ENCODE measurements at regions not wholly inside any gene's neighbourhood (a gene's known extent, or its start where the extent isn't known, plus 50 kb on each side); places are given as distances from the start of the nearest gene placed in this dataset.

DNA sequence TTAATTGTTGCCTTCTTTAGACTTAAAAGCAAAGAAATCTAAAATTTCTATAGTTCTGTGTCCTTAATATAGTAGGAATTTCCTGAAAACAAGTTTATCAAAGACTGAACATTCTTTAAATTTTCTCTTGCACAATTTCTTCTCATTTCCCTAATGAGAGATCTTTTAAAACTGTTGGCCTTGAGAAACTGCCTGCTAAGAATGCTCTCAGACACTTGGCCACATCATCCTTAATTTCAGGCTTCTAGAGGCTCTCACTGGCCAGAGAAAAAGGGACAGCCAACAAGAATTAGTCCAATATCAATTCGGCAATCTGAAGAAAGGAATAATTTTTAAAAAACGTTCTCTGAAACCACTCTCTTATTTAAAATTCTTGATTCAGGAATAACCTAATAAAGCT lies 167.0 kb upstream of the CREB1 start (continued):
- TF ChIP-seq ELF1 (IDR thresholded peaks at IDR 0.05; ENCODE audit: borderline replicate concordance, low read depth) (no peak), FOSL1 (IDR thresholded peaks at IDR 0.05; ENCODE audit: low read depth) (no peak), CBX3 (IDR thresholded peaks at IDR 0.05; ENCODE audit: low read depth) (no peak), POLR2A (IDR thresholded peaks at IDR 0.05; ENCODE audit: borderline replicate concordance, extremely low read depth, insufficient read depth, insufficient read length) (no peak), EZH2 (IDR thresholded peaks at IDR 0.05) (no peak)

DNA sequence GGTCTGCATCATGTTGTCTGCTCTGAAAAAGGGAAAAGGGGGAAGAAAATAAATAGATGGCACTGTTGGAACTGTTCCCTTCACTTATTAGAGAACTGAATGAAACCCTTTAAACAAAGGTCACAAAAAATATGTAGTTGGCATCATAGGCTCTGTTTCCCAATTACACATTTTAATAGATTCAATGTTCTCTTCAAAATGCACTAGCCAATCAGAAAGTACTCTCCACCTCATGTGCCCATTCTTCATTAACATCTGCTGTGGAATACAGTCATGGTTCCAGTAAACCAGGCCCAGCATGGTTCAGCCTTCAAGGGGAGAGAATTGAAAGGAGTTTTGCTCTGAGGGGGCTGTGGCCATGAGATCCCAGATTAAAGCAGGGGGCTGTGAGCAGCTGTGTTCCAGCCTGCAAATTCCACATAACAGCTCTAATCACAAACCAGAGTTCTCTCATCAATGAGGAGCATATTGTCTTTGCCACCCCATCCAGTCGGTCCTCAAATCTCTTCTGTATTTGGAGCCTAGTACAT lies 165.9 kb upstream of the CREB1 start:
- peaks cover 0 to 4% of the 10 kb centered on the region in 2 experiments; a peak in 1 of 4 replicates for H3K4me1 ChIP-seq (ENCODE audit: control insufficient read depth in 1 of 2, insufficient read depth in 2 of 2, low read length in 2 of 2)
- no peaks in the 10 kb centered on the region for H3K9me3 ChIP-seq (ENCODE audit: control insufficient read depth in 1 of 2, insufficient read depth in 1 of 2, low read depth in 1 of 2, low read length in 2 of 2)
- ChIA-PET RAD21 (ENCODE audit: low non-redundant PET in 1 of 2, low total read pairs in 2 of 2, uncharacterized antibody in 2 of 2, unreplicated experiment in 2 of 2) (no interaction called here), POLR2A (no interaction called here), CTCF (no interaction called here)
- no peak overlapping the region for H3K4me3 ChIP-seq (replicated peaks in 1 of 2; ENCODE audit: low read depth in 1 of 2, low read length in 2 of 2)
- no peak overlapping the region for H2AFZ ChIP-seq (ENCODE audit: low read depth, low read length, poor library complexity, severe bottlenecking)
- H3K79me2 ChIP-seq (ENCODE audit: insufficient read depth, low read length): no peaks in the 10 kb centered on the region
- H4K20me1 ChIP-seq (ENCODE audit: insufficient read depth): no peaks in the 10 kb centered on the region
- no peak for DNase-seq (ENCODE audit: low read depth, low spot score)
- intact Hi-C loops (cut with micrococcal nuclease): no loop called here
- no TSS peak for BruUV-seq (replicated peaks)
- no peaks in the 10 kb centered on the region for H3K36me3 ChIP-seq (ENCODE audit: control insufficient read depth in 1 of 2, insufficient read depth in 2 of 2, low read length in 2 of 2)
- no peak overlapping the region for H3K4me2 ChIP-seq (ENCODE audit: low read length)
- TF ChIP-seq POLR2A (IDR thresholded peaks at IDR 0.05; ENCODE audit: borderline replicate concordance, extremely low read depth, insufficient read depth, insufficient read length) (no peak), YY1 (IDR thresholded peaks at IDR 0.05; ENCODE audit: extremely low read depth, insufficient replicate concordance, low read depth, low read length) (no peak)
- no peaks in the 10 kb centered on the region for H3K27me3 ChIP-seq (ENCODE audit: insufficient read depth, low read length)
- no peak for ATAC-seq
- no peak overlapping the region for H3K9ac ChIP-seq (ENCODE audit: low read length)
- H3K9me2 ChIP-seq (ENCODE audit: insufficient read depth): no peaks in the 10 kb centered on the region
- no peak overlapping the region for H3K27ac ChIP-seq (ENCODE audit: low read depth, low read length)

DNA sequence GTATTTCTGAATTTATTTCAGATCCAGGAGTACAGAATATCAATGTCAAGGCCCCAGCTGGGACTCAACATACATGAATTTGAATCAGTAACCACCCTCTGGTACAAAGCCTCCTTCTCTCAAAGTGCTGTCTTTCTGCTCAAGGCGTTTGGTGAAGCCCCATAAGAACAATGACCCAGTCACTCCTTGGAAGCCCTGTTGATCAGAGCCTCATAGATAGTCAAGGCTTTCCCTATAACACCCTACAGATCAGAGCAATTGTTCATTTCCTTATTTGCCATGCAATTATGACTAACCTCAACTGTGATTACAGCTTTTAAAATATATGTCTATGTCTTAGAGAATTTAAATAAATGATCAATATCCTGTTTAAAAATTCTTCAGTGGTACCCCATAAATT lies 159.1 kb upstream of the CREB1 start:
- no peak overlapping the region for H3K4me2 ChIP-seq (ENCODE audit: low read length)
- H3K4me3 ChIP-seq (replicated peaks in 1 of 2; ENCODE audit: low read depth in 1 of 2, low read length in 2 of 2): no peak overlapping the region
- POLR2A ChIA-PET: no interaction called here
- no peaks in the 10 kb centered on the region for H3K9me3 ChIP-seq (ENCODE audit: control insufficient read depth in 1 of 2, insufficient read depth in 1 of 2, low read depth in 1 of 2, low read length in 2 of 2)
- H3K27ac ChIP-seq (ENCODE audit: low read depth, low read length): no peak overlapping the region
- no TSS peak for BruUV-seq (replicated peaks)
- no peaks in the 10 kb centered on the region for H3K27me3 ChIP-seq (ENCODE audit: insufficient read depth, low read length)
- no peaks in the 10 kb centered on the region for H3K79me2 ChIP-seq (ENCODE audit: insufficient read depth, low read length)
- ATAC-seq (no peak), DNase-seq (ENCODE audit: low read depth, low spot score) (no peak)
- intact Hi-C loops (cut with micrococcal nuclease): no loop called here
- H3K4me1 ChIP-seq (ENCODE audit: control insufficient read depth in 1 of 2, insufficient read depth in 2 of 2, low read length in 2 of 2): peaks cover 0 to under 1% of the 10 kb centered on the region in 2 experiments; a peak in 1 of 4 replicates
- no peak overlapping the region for H3K9ac ChIP-seq (ENCODE audit: low read length)
- H3K9me2 ChIP-seq (ENCODE audit: insufficient read depth): peaks cover 2% of the 10 kb centered on the region; the same call in 1 of the 2 replicates
- H2AFZ ChIP-seq (ENCODE audit: low read depth, low read length, poor library complexity, severe bottlenecking): no peak overlapping the region
- no peaks in the 10 kb centered on the region for H3K36me3 ChIP-seq (ENCODE audit: control insufficient read depth in 1 of 2, insufficient read depth in 2 of 2, low read length in 2 of 2)
- H4K20me1 ChIP-seq (ENCODE audit: insufficient read depth): no peaks in the 10 kb centered on the region
- RAD21 ChIA-PET (ENCODE audit: low non-redundant PET in 1 of 2, low total read pairs in 2 of 2, uncharacterized antibody in 2 of 2, unreplicated experiment in 2 of 2): no interaction called here
- TF ChIP-seq, protein P1, sequence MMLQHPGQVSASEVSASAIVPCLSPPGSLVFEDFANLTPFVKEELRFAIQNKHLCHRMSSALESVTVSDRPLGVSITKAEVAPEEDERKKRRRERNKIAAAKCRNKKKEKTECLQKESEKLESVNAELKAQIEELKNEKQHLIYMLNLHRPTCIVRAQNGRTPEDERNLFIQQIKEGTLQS (IDR thresholded peaks at IDR 0.05): no peak
- no peak for TF ChIP-seq EZH2phosphoT487 (IDR thresholded peaks at IDR 0.05; ENCODE audit: borderline replicate concordance)
- CTCF ChIA-PET: no interaction called here
